Transverse colon (tissue), 4 donors: ENCODE measurements at regions not wholly inside any gene's neighbourhood (a gene's known extent, or its start where the extent isn't known, plus 50 kb on each side); places are given as distances from the start of the nearest gene placed in this dataset.

Source experiments
- DNase-seq: peaks from one replicate; pipeline ENCODE4 v3.0.0-alpha.2; 2019
- H3K27ac ChIP-seq, 4 donors: fragments of 200-600 bp; sonication (generic); 2 replicates each; pipeline ENCODE4 v1.5.1; 2016 to 2018; ENCODE audit warnings: inconsistent platforms in 4 of 4
- H3K27me3 ChIP-seq: fragments of 200-600 bp; sonication (generic); 2 replicates; pipeline ENCODE4 v1.5.1; 2017; ENCODE audit warnings: inconsistent platforms
- H3K36me3 ChIP-seq, 4 donors: fragments of 200-600 bp; sonication (generic); 2 replicates each; pipeline ENCODE4 v1.5.1; 2017 to 2019; ENCODE audit warnings: inconsistent platforms in 4 of 4
- H3K4me1 ChIP-seq, 4 donors: fragments of 200-600 bp; sonication (generic); 2 replicates each; pipeline ENCODE4 v1.5.1; 2017 to 2020; ENCODE audit warnings: inconsistent platforms in 4 of 4
- H3K4me3 ChIP-seq, 4 donors: fragments of 200-600 bp; sonication (generic); 1 replicate in 1 of 4; 2 replicates in 3 of 4; pipeline versions ENCODE4 v1.5.1 to v1.6.1; 2017 to 2019; ENCODE audit warnings: inconsistent platforms in 4 of 4
- H3K9me3 ChIP-seq, 2 donors: fragments of 200-600 bp; sonication (generic); 2 replicates each; pipeline ENCODE4 v1.5.1; 2017 to 2019; ENCODE audit warnings: inconsistent platforms in 2 of 2
- EP300 ChIP-seq: sonication (generic); formaldehyde crosslinking; IDR thresholded peaks from one replicate; pipeline ENCODE4 v1.6.1; 2017; ENCODE audit warnings: antibody characterized with exemption, low read depth
- POLR2A ChIP-seq: fragments of 450-650 bp; IDR thresholded peaks from one replicate; pipeline ENCODE4 v1.6.1; 2016; ENCODE audit warnings: antibody characterized with exemption, mild to moderate bottlenecking, moderate library complexity
- POLR2AphosphoS5 ChIP-seq, 3 donors: sonication (generic); formaldehyde crosslinking; IDR thresholded peaks; one replicate each; pipeline ENCODE4 v1.6.1; 2016; ENCODE audit warnings: antibody characterized with exemption in 3 of 3
- WGBS, 2 donors: methylation state at CpG; one replicate each; pipeline ENCODE4 v1.1.5; 2018; ENCODE audit warnings: low coverage in 1 of 2; 5-methylcytosine and 5-hydroxymethylcytosine counted together
- in situ Hi-C, 4 donors: fragments of 200-750 bp; cut with MboI; loops; one replicate each; pipeline versions ENCODE4 v1.15.0 to v1.15.1; 2017; ENCODE audit warnings: low sequenced_read_pairs in 3 of 4, low pct_ligation_motif_present in 1 of 4, low pct_unique_long_range_greater_than_20kb in 1 of 4
- intact Hi-C: fragments of 100-400 bp; cut with DNase I; formaldehyde crosslinking; loops from one replicate; pipeline ENCODE4 v1.15.1; 2023; ENCODE audit warnings: low total_unique reads
- TF ChIP-seq, protein P1 (sequence below), 5 experiments: fragments of 200-600 bp in 3 of 5; fragments of 450-650 bp in 2 of 5; sonication (generic) in 3 of 5; IDR thresholded peaks; 1 replicate in 2 of 5; 2 replicates in 3 of 5; pipeline ENCODE4 v1.5.1; 2016 to 2017; ENCODE audit warnings: antibody characterized with exemption in 5 of 5, inconsistent platforms in 3 of 5, mild to moderate bottlenecking in 2 of 5, moderate library complexity in 1 of 5

DNA sequence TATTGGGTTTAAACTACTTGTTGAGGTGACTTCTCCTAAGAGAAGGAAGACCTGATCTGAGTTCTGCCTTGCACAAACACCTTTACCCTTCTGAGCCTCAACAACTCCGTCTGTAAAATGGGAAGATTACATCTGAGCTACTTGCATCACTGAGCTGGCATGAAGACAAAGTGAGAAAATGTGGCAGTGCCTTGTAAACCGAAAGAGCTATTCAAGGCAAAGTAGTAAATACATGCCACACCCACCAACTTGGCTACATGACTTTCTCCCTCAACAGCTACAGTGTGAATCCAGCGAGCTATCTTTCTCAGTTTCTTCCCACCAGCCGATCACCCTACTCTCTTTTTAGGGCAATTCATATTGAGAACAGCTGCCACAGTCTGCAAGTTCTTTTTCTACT, 148.3 kb downstream of the FOXB1 start:
- TF ChIP-seq POLR2A (no peak), POLR2AphosphoS5 (IDR thresholded peaks at IDR 0.05) (no peak), EP300 (no peak)
- TF ChIP-seq, protein P1, sequence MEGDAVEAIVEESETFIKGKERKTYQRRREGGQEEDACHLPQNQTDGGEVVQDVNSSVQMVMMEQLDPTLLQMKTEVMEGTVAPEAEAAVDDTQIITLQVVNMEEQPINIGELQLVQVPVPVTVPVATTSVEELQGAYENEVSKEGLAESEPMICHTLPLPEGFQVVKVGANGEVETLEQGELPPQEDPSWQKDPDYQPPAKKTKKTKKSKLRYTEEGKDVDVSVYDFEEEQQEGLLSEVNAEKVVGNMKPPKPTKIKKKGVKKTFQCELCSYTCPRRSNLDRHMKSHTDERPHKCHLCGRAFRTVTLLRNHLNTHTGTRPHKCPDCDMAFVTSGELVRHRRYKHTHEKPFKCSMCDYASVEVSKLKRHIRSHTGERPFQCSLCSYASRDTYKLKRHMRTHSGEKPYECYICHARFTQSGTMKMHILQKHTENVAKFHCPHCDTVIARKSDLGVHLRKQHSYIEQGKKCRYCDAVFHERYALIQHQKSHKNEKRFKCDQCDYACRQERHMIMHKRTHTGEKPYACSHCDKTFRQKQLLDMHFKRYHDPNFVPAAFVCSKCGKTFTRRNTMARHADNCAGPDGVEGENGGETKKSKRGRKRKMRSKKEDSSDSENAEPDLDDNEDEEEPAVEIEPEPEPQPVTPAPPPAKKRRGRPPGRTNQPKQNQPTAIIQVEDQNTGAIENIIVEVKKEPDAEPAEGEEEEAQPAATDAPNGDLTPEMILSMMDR (IDR thresholded peaks at IDR 0.05), result no peak
- in situ Hi-C loops, result no loop called here
- intact Hi-C loops, result no loop called here

GRCh38 chr15:60154764-60155325, 150.7 kb downstream of the FOXB1 start:
- intact Hi-C loops, result no loop called here
- 46 to 58% methylated on average over 4 of the region's 4 CpGs for WGBS, 2 donors

More for the DNA sequence above, 148.3 kb downstream of the FOXB1 start:
- no peak for DNase-seq
- H3K9me3 ChIP-seq, result no peaks in the 10 kb centered on the region
- peaks cover 4% of the 10 kb centered on the region for H3K27me3 ChIP-seq
- no peak overlapping the region for H3K4me3 ChIP-seq
- no peaks in the 10 kb centered on the region for H3K4me1 ChIP-seq
- WGBS, 2 donors, result 21 to 53% methylated on average over 4 of the region's 4 CpGs
- H3K36me3 ChIP-seq, result no peaks in the 10 kb centered on the region
- no peak overlapping the region for H3K27ac ChIP-seq

GRCh38 chr15:60155661-60156060, 151.6 kb downstream of the FOXB1 start:
- H3K9me3 ChIP-seq, result no peaks in the 10 kb centered on the region
- no peak for TF ChIP-seq EP300
- no peak for TF ChIP-seq POLR2AphosphoS5 (IDR thresholded peaks at IDR 0.05)
- TF ChIP-seq, protein P1 (IDR thresholded peaks at IDR 0.05), result no peak
- no peak for TF ChIP-seq POLR2A
- H3K27me3 ChIP-seq, result peaks cover 6% of the 10 kb centered on the region
- H3K36me3 ChIP-seq, result no peaks in the 10 kb centered on the region
- DNase-seq, result no peak
- H3K4me3 ChIP-seq, result no peak overlapping the region
- in situ Hi-C loops, result no loop called here
- H3K4me1 ChIP-seq, result no peaks in the 10 kb centered on the region
- 36 to 43% methylated on average over 3 of the region's 3 CpGs for WGBS, 2 donors
- intact Hi-C loops, result no loop called here
- no peak overlapping the region for H3K27ac ChIP-seq

More at GRCh38 chr15:60154764-60155325, 150.7 kb downstream of the FOXB1 start:
- no peak overlapping the region for H3K27ac ChIP-seq
- H3K9me3 ChIP-seq, result no peaks in the 10 kb centered on the region
- TF ChIP-seq POLR2AphosphoS5 (IDR thresholded peaks at IDR 0.05) (no peak), EP300 (no peak), POLR2A (no peak)
- TF ChIP-seq, protein P1 (IDR thresholded peaks at IDR 0.05), result no peak
- DNase-seq, result no peak
- H3K4me3 ChIP-seq, result no peak overlapping the region
- no peaks in the 10 kb centered on the region for H3K4me1 ChIP-seq
- in situ Hi-C loops, result no loop called here
- H3K27me3 ChIP-seq, result peaks cover 4% of the 10 kb centered on the region
- no peaks in the 10 kb centered on the region for H3K36me3 ChIP-seq

DNA sequence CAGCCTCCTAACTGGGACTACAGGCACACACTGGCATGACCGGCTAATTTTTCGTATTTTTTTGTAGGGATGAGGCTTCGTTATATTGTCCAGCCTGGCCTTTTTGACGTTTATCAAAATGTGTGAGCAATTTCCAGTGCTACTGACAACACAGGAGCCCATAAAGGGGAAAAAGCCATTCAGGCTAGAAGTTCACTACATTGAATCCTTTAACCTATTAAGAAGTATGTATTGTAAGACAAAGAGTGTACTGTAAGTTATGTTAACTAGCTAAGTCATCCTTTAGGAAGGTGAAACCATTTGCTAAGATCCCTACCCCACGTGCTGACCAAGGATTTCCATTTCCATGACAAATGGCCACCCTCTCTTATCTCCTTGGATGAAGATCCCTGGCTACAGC, 156.8 kb downstream of the FOXB1 start:
- TF ChIP-seq EP300, result no peak
- TF ChIP-seq POLR2AphosphoS5 (IDR thresholded peaks at IDR 0.05), result no peak
- TF ChIP-seq, protein P1 (IDR thresholded peaks at IDR 0.05), result no peak
- no peak for TF ChIP-seq POLR2A
- H3K4me3 ChIP-seq, result no peak overlapping the region
- no peaks in the 10 kb centered on the region for H3K4me1 ChIP-seq
- no peaks in the 10 kb centered on the region for H3K9me3 ChIP-seq
- H3K27me3 ChIP-seq, result peaks cover 16% of the 10 kb centered on the region
- H3K27ac ChIP-seq, result no peak overlapping the region
- in situ Hi-C loops, result no loop called here
- H3K36me3 ChIP-seq, result no peaks in the 10 kb centered on the region
- WGBS, 2 donors, result 76 to 83% methylated on average over 5 of the region's 5 CpGs
- DNase-seq, result no peak
- intact Hi-C loops, result no loop called here
